Sigmoid colon (tissue), 4 donors: ENCODE measurements at regions not wholly inside any gene's neighbourhood (a gene's known extent, or its start where the extent isn't known, plus 50 kb on each side); places are given as distances from the start of the nearest gene placed in this dataset.

Experiments used
- CTCF ChIP-seq, 4 experiments: fragments of 450-650 bp in 3 of 4; fragments of 200-600 bp in 1 of 4; IDR thresholded peaks; one replicate each; pipeline ENCODE4 v1.5.1; 2016 to 2019; ENCODE audit warnings: antibody characterized with exemption in 4 of 4, mild to moderate bottlenecking in 3 of 4, moderate library complexity in 2 of 4
- EP300 ChIP-seq, 4 donors: sonication (generic); formaldehyde crosslinking; IDR thresholded peaks; one replicate each; pipeline ENCODE4 v1.6.1; 2017; ENCODE audit warnings: antibody characterized with exemption in 4 of 4

GRCh38 chr2:120599656-120600055, 136.0 kb upstream of the GLI2 start:
- TF ChIP-seq CTCF (IDR thresholded peaks at IDR 0.05) = no peak
- TF ChIP-seq EP300 (IDR thresholded peaks at IDR 0.05) = no peak
